GM18508 (cell line): ENCODE measurements at regions not wholly inside any gene's neighbourhood (a gene's known extent, or its start where the extent isn't known, plus 50 kb on each side); places are given as distances from the start of the nearest gene placed in this dataset.
"Not testable (repeated sequence)": the region's sequence is repeated elsewhere in the genome, so short reads cannot be mapped to it uniquely, and the experiment has no call there.

ENCODE experiments used
- ATAC-seq: cut with Tn5 transposase; IDR thresholded peaks from one replicate; pipeline ENCODE4 v1.9.1; 2021; ENCODE audit warnings: moderate number of reproducible peaks; ENCODE audit not compliant: insufficient read depth, unreplicated experiment

GRCh38 chr4:179128299-179128698 is 1686.1 kb upstream of the AGA start:
- no peak for ATAC-seq

GRCh38 chr4:179130122-179130714 is 1688.0 kb upstream of the AGA start:
- ATAC-seq = no peak

GRCh38 chr4:179145746-179146525 is 1703.7 kb upstream of the AGA start:
- no peak for ATAC-seq

- ATAC-seq = no peak
These were observed 1709.5 kb upstream of the AGA start for GRCh38 chr4:179151770-179152169.

GRCh38 chr4:179163147-179163546 is 1720.9 kb upstream of the AGA start:
- no peak for ATAC-seq

- ATAC-seq = no peak
These were observed 1722.2 kb upstream of the AGA start for GRCh38 chr4:179164267-179164999.

- ATAC-seq = no peak
These were observed 1722.9 kb upstream of the AGA start for GRCh38 chr4:179165000-179165738.

GRCh38 chr4:179165862-179166261 is 1723.6 kb upstream of the AGA start:
- no peak for ATAC-seq

GRCh38 chr4:179170308-179170707 is 1728.1 kb upstream of the AGA start:
- ATAC-seq = not testable (repeated sequence)

GRCh38 chr4:179182741-179183140 is 1740.5 kb upstream of the AGA start:
- no peak for ATAC-seq

- no peak for ATAC-seq
These were observed 1753.7 kb upstream of the AGA start for GRCh38 chr4:179195887-179196286.

GRCh38 chr4:179196511-179196910 is 1754.3 kb upstream of the AGA start:
- ATAC-seq = no peak

GRCh38 chr4:179200681-179201080 is 1758.4 kb upstream of the AGA start:
- ATAC-seq = no peak

- no peak for ATAC-seq
These were observed 1783.4 kb upstream of the AGA start for GRCh38 chr4:179225594-179225993.

GRCh38 chr4:179248821-179249220 is 1806.6 kb upstream of the AGA start:
- ATAC-seq = no peak

GRCh38 chr4:179268791-179269190 is 1826.6 kb upstream of the AGA start:
- ATAC-seq = no peak

- ATAC-seq = no peak
These were observed 1830.0 kb upstream of the AGA start for GRCh38 chr4:179272282-179272681.

- ATAC-seq = no peak
These were observed 1836.4 kb upstream of the AGA start for GRCh38 chr4:179278647-179279046.

GRCh38 chr4:179285696-179286095 is 1843.5 kb upstream of the AGA start:
- no peak for ATAC-seq

- no peak for ATAC-seq
These were observed 1849.4 kb upstream of the AGA start for GRCh38 chr4:179291657-179292056.

- no peak for ATAC-seq
These were observed 1850.2 kb upstream of the AGA start for GRCh38 chr4:179292468-179292867.
